CD14-positive monocyte (primary cell): ENCODE measurements at regions not wholly inside any gene's neighbourhood (a gene's known extent, or its start where the extent isn't known, plus 50 kb on each side); places are given as distances from the start of the nearest gene placed in this dataset.

Source experiments
- DNase-seq, 3 donors: peaks; one replicate each; pipeline ENCODE4 v3.0.0-alpha.2; 2011 to 2022
- H2AFZ ChIP-seq: 2 replicates; pipeline ENCODE4 v1.6.0; 2012; ENCODE audit warnings: mild to moderate bottlenecking, low read depth, low read length, inconsistent platforms; ENCODE audit not compliant: insufficient read depth, poor library complexity, severe bottlenecking
- H3K27ac ChIP-seq, 2 donors: 1 replicate in 1 of 2; 2 replicates in 1 of 2; pipeline ENCODE4 v1.5.1; 2012 to 2013; ENCODE audit warnings: low read length in 2 of 2, control low read depth in 1 of 2, inconsistent platforms in 1 of 2, low read depth in 1 of 2, mild to moderate bottlenecking in 1 of 2
- H3K27me3 ChIP-seq, 2 donors: one replicate each; pipeline versions ENCODE4 v1.6.0 to v1.6.1; 2011 to 2013; ENCODE audit warnings: low read length in 2 of 2; ENCODE audit not compliant: control insufficient read depth in 2 of 2, insufficient read depth in 2 of 2
- H3K36me3 ChIP-seq, 2 donors: replicated peaks in 1 of 2; 1 replicate in 1 of 2; 2 replicates in 1 of 2; pipeline versions ENCODE4 v1.5.1 to v1.6.1; 2012 to 2013; ENCODE audit warnings: low read length in 2 of 2, control low read depth in 1 of 2, inconsistent platforms in 1 of 2, mild to moderate bottlenecking in 1 of 2; ENCODE audit not compliant: insufficient read depth in 2 of 2, control insufficient read depth in 1 of 2
- H3K4me1 ChIP-seq, 2 donors: 1 replicate in 1 of 2; 2 replicates in 1 of 2; pipeline versions ENCODE4 v1.5.1 to v1.6.1; 2012 to 2013; ENCODE audit warnings: low read length in 2 of 2, control low read depth in 1 of 2, inconsistent platforms in 1 of 2, mild to moderate bottlenecking in 1 of 2, moderate library complexity in 1 of 2; ENCODE audit not compliant: insufficient read depth in 2 of 2, control insufficient read depth in 1 of 2
- H3K4me2 ChIP-seq: replicated peaks from 2 replicates; pipeline ENCODE3; 2012; ENCODE audit warnings: low read length, moderate library complexity, mild to moderate bottlenecking; ENCODE audit not compliant: poor library complexity, severe bottlenecking; ENCODE audit errors: extremely low read depth
- H3K4me3 ChIP-seq, 3 experiments: fragments of 200-600 bp in 1 of 3; sonication (generic) in 1 of 3; replicated peaks in 1 of 3; 1 replicate in 2 of 3; 2 replicates in 1 of 3; pipeline ENCODE4 v1.5.1; 2011 to 2013; ENCODE audit warnings: low read length in 3 of 3, mild to moderate bottlenecking in 3 of 3, control low read depth in 2 of 3, low read depth in 2 of 3, inconsistent platforms in 1 of 3, moderate library complexity in 1 of 3
- H3K79me2 ChIP-seq: 2 replicates; pipeline ENCODE4 v1.6.0; 2012; ENCODE audit warnings: mild to moderate bottlenecking, control low read depth, inconsistent platforms, low read length, moderate library complexity; ENCODE audit not compliant: insufficient read depth
- H3K9ac ChIP-seq: 2 replicates; pipeline ENCODE4 v1.6.0; 2017; ENCODE audit warnings: low read length, mild to moderate bottlenecking; ENCODE audit not compliant: insufficient read depth, poor library complexity, severe bottlenecking
- H3K9me3 ChIP-seq, 2 donors: replicated peaks in 1 of 2; 1 replicate in 1 of 2; 2 replicates in 1 of 2; pipeline versions ENCODE4 v1.5.1 to v1.6.1; 2012 to 2013; ENCODE audit warnings: low read length in 2 of 2, control low read depth in 1 of 2; ENCODE audit not compliant: control insufficient read depth in 1 of 2, insufficient read depth in 1 of 2
- H4K20me1 ChIP-seq: 2 replicates; pipeline ENCODE4 v1.6.0; 2012; ENCODE audit warnings: mild to moderate bottlenecking, low read length, control low read depth, moderate library complexity; ENCODE audit not compliant: insufficient read depth
- H3K27ac Mint-ChIP-seq, 7 donors: one replicate each; pipeline ENCODE4 v1.8.0; 2020; ENCODE audit warnings: mild to moderate bottlenecking in 7 of 7, mixed read lengths in 7 of 7, moderate library complexity in 6 of 7, inconsistent platforms in 2 of 7
- H3K27me3 Mint-ChIP-seq, 3 donors: one replicate each; pipeline ENCODE4 v1.8.0; 2021 to 2022; ENCODE audit warnings: low read depth in 3 of 3, mild to moderate bottlenecking in 3 of 3, mixed read lengths in 3 of 3, moderate library complexity in 3 of 3, inconsistent platforms in 1 of 3
- H3K36me3 Mint-ChIP-seq, 2 donors: one replicate each; pipeline ENCODE4 v1.8.0; 2020; ENCODE audit warnings: mixed read lengths in 2 of 2, inconsistent platforms in 1 of 2, mild to moderate bottlenecking in 1 of 2
- H3K4me1 Mint-ChIP-seq: one replicate; pipeline ENCODE4 v1.8.0; 2020; ENCODE audit warnings: mild to moderate bottlenecking, mixed read lengths
- H3K4me3 Mint-ChIP-seq, 2 donors: one replicate each; pipeline ENCODE4 v1.8.0; 2020; ENCODE audit warnings: mild to moderate bottlenecking in 2 of 2, mixed read lengths in 2 of 2, moderate library complexity in 1 of 2
- H3K9me3 Mint-ChIP-seq, 7 donors: one replicate each; pipeline ENCODE4 v1.8.0; 2020 to 2022; ENCODE audit warnings: mixed read lengths in 7 of 7, mild to moderate bottlenecking in 6 of 7, moderate library complexity in 6 of 7, inconsistent platforms in 2 of 7
- CTCF ChIP-seq: fragments of 200-600 bp; IDR thresholded peaks from one replicate; pipeline ENCODE4 v1.8.0; 2022; ENCODE audit warnings: antibody characterized with exemption, mild to moderate bottlenecking
- WGBS: methylation state at CpG from one replicate; pipeline ENCODE4 v1.1.5; 2013; ENCODE audit warnings: missing lambda C conversion rate; ENCODE audit not compliant: insufficient coverage; 5-methylcytosine and 5-hydroxymethylcytosine counted together
- intact Hi-C, 2 donors: fragments of 100-400 bp; cut with micrococcal nuclease; formaldehyde crosslinking; loops; one replicate each; pipeline versions ENCODE4 v1.15.0 to v1.15.1; 2023

GRCh38 chr2:17085546-17086202 lies 420.0 kb upstream of the CYRIA start:
- Mint-ChIP-seq H3K9me3 (peaks cover 0 to 6% (median 0%) of the 10 kb centered on the region in 7 donors), H3K36me3 (no peaks in the 10 kb centered on the region), H3K27ac (no peak overlapping the region), H3K4me3 (no peak overlapping the region), H3K27me3 (no peaks in the 10 kb centered on the region), H3K4me1 (no peaks in the 10 kb centered on the region)
- Histone ChIP-seq H3K4me3 (no peak overlapping the region), H3K36me3 (no peaks in the 10 kb centered on the region), H3K4me2 (no peak overlapping the region), H3K79me2 (no peaks in the 10 kb centered on the region), H3K9ac (no peak overlapping the region), H3K27me3 (no peaks in the 10 kb centered on the region), H2AFZ (no peak overlapping the region), H4K20me1 (no peaks in the 10 kb centered on the region), H3K9me3 (no peaks in the 10 kb centered on the region), H3K27ac (no peak overlapping the region), H3K4me1 (no peaks in the 10 kb centered on the region)
- intact Hi-C loops, result no loop called here
- TF ChIP-seq CTCF, result no peak
- no peak for DNase-seq
- no CpG with 5 or more reads among the region's 2 CpGs for WGBS

DNA sequence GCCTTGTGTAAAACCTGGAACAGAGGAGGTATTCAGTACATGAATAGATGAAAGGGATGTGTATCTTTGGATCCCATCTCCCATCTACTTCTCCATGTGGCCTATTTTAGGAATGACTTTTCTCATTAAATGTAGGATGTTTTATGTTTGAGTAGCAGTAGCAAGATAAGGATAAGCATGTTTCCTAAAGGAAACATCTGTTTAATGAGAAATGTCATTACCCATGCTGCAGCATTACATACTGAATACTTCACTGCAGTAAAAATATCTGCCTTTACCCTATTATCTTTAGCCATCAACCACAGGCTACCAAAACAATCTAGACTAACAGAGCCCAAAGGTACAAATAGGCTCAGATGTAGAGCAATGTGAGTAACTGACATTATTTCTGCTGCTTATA lies 419.2 kb upstream of the CYRIA start:
- Mint-ChIP-seq H3K27ac (no peak overlapping the region), H3K36me3 (no peaks in the 10 kb centered on the region), H3K27me3 (no peaks in the 10 kb centered on the region), H3K4me3 (no peak overlapping the region), H3K4me1 (no peaks in the 10 kb centered on the region), H3K9me3 (peaks cover 0 to 11% (median 4%) of the 10 kb centered on the region in 7 donors)
- TF ChIP-seq CTCF, result no peak
- Histone ChIP-seq H3K4me3 (no peak overlapping the region), H3K27ac (no peak overlapping the region), H3K79me2 (no peaks in the 10 kb centered on the region), H3K4me2 (no peak overlapping the region), H3K27me3 (no peaks in the 10 kb centered on the region), H3K36me3 (no peaks in the 10 kb centered on the region), H3K4me1 (no peaks in the 10 kb centered on the region), H2AFZ (no peak overlapping the region), H3K9ac (no peak overlapping the region), H4K20me1 (no peaks in the 10 kb centered on the region), H3K9me3 (peaks cover 2 to 4% of the 10 kb centered on the region in 2 donors)
- intact Hi-C loops, result no loop called here
- no peak for DNase-seq
